ENCODE measurements at regions not wholly inside any gene's neighbourhood (a gene's known extent, or its start where the extent isn't known, plus 50 kb on each side); places are given as distances from the start of the nearest gene placed in this dataset.

GRCh38 chr1:221644663-221645258, 97.1 kb downstream of the DUSP10 start:
- intact Hi-C loops (cut with micrococcal nuclease) = no loop called here

GRCh38 chr1:221648201-221648600, 93.7 kb downstream of the DUSP10 start:
- intact Hi-C loops (cut with micrococcal nuclease) = no loop called here

All from T-helper 2 cell treated with Interferon-gamma antibody and Interleukin-4, amounts not matched to agents 100 ng/mL and 5 ng/mL, for 36 hours (primary cell).